Prostate gland (tissue), 2 donors: ENCODE measurements at regions not wholly inside any gene's neighbourhood (a gene's known extent, or its start where the extent isn't known, plus 50 kb on each side); places are given as distances from the start of the nearest gene placed in this dataset.

Experiments used
- DNase-seq: peaks from one replicate; pipeline ENCODE4 v3.0.0-alpha.2; 2019; ENCODE audit warnings: low spot score
- H3K27ac ChIP-seq, 2 donors: fragments of 200-600 bp; sonication (generic); 2 replicates each; pipeline ENCODE4 v1.5.1; 2017 to 2019
- H3K27me3 ChIP-seq: fragments of 200-600 bp; sonication (generic); replicated peaks from 2 replicates; pipeline ENCODE4 v1.5.1; 2019; ENCODE audit not compliant: insufficient read depth
- H3K36me3 ChIP-seq, 2 donors: fragments of 200-600 bp; sonication (generic); 1 replicate in 1 of 2; 2 replicates in 1 of 2; pipeline versions ENCODE4 v1.5.1 to v1.8.1; 2017 to 2019
- H3K4me1 ChIP-seq: fragments of 200-600 bp; sonication (generic); replicated peaks from 2 replicates; pipeline ENCODE4 v1.5.1; 2019
- H3K4me3 ChIP-seq, 2 donors: fragments of 200-600 bp; sonication (generic); 2 replicates each; pipeline ENCODE4 v1.5.1; 2017 to 2019
- H3K9me3 ChIP-seq: fragments of 200-600 bp; sonication (generic); 2 replicates; pipeline ENCODE4 v1.5.1; 2017
- CTCF ChIP-seq, 4 experiments: fragments of 200-600 bp in 2 of 4; fragments of 450-650 bp in 2 of 4; sonication (generic) in 2 of 4; IDR thresholded peaks; 1 replicate in 3 of 4; 2 replicates in 1 of 4; pipeline ENCODE4 v1.5.1; 2016 to 2019; ENCODE audit warnings: antibody characterized with exemption in 4 of 4, mild to moderate bottlenecking in 2 of 4, moderate library complexity in 2 of 4
- POLR2A ChIP-seq: fragments of 450-650 bp; IDR thresholded peaks from one replicate; pipeline ENCODE4 v1.6.1; 2016; ENCODE audit warnings: antibody characterized with exemption, mild to moderate bottlenecking
- POLR2AphosphoS5 ChIP-seq: sonication (generic); formaldehyde crosslinking; IDR thresholded peaks from one replicate; pipeline ENCODE4 v1.6.1; 2017; ENCODE audit warnings: antibody characterized with exemption
- WGBS: methylation state at CpG from one replicate; pipeline ENCODE4 v1.1.5; 2018; 5-methylcytosine and 5-hydroxymethylcytosine counted together
- intact Hi-C: fragments of 100-400 bp; cut with DNase I; formaldehyde crosslinking; loops from one replicate; pipeline ENCODE4 v1.14.2; 2022

- WGBS = 78% methylated on average over 2 of the region's 2 CpGs
- TF ChIP-seq POLR2A (no peak), CTCF (IDR thresholded peaks at IDR 0.05) (no peak), POLR2AphosphoS5 (no peak)
- intact Hi-C loops = no loop called here
- H3K9me3 ChIP-seq = no peaks in the 10 kb centered on the region
- no peak for DNase-seq
- no peak overlapping the region for H3K4me3 ChIP-seq
- H3K27me3 ChIP-seq = no peaks in the 10 kb centered on the region
- H3K36me3 ChIP-seq = no peaks in the 10 kb centered on the region
- H3K27ac ChIP-seq = no peak overlapping the region
- no peaks in the 10 kb centered on the region for H3K4me1 ChIP-seq
These were observed 775.1 kb upstream of the NRSN1 start for GRCh38 chr6:23350752-23351453.

- H3K4me3 ChIP-seq = no peak overlapping the region
- TF ChIP-seq POLR2AphosphoS5 = no peak
- TF ChIP-seq CTCF (IDR thresholded peaks at IDR 0.05) = no peak
- TF ChIP-seq POLR2A = no peak
- H3K36me3 ChIP-seq = no peaks in the 10 kb centered on the region
- H3K4me1 ChIP-seq = no peaks in the 10 kb centered on the region
- no peaks in the 10 kb centered on the region for H3K9me3 ChIP-seq
- DNase-seq = no peak
- no peak overlapping the region for H3K27ac ChIP-seq
- intact Hi-C loops = no loop called here
- H3K27me3 ChIP-seq = no peaks in the 10 kb centered on the region
These were observed 772.0 kb upstream of the NRSN1 start for GRCh38 chr6:23354004-23354403.

GRCh38 chr6:23357185-23357766 is 768.7 kb upstream of the NRSN1 start:
- DNase-seq = no peak
- H3K4me3 ChIP-seq = no peak overlapping the region
- H3K27me3 ChIP-seq = no peaks in the 10 kb centered on the region
- no peak for TF ChIP-seq POLR2AphosphoS5
- TF ChIP-seq CTCF (IDR thresholded peaks at IDR 0.05) = no peak
- TF ChIP-seq POLR2A = no peak
- no peaks in the 10 kb centered on the region for H3K36me3 ChIP-seq
- H3K4me1 ChIP-seq = no peaks in the 10 kb centered on the region
- 48% methylated on average over 2 of the region's 2 CpGs for WGBS
- no peaks in the 10 kb centered on the region for H3K9me3 ChIP-seq
- intact Hi-C loops = no loop called here
- H3K27ac ChIP-seq = no peak overlapping the region

- H3K4me1 ChIP-seq = no peaks in the 10 kb centered on the region
- no peak overlapping the region for H3K27ac ChIP-seq
- DNase-seq = no peak
- H3K36me3 ChIP-seq = no peaks in the 10 kb centered on the region
- H3K4me3 ChIP-seq = no peak overlapping the region
- no peaks in the 10 kb centered on the region for H3K27me3 ChIP-seq
- TF ChIP-seq CTCF (IDR thresholded peaks at IDR 0.05) (no peak), POLR2A (no peak), POLR2AphosphoS5 (no peak)
- intact Hi-C loops = no loop called here
- 71% methylated on average over 1 of the region's 1 CpG for WGBS
- H3K9me3 ChIP-seq = no peaks in the 10 kb centered on the region
These were observed 760.3 kb upstream of the NRSN1 start for GRCh38 chr6:23365732-23366131.

GRCh38 chr6:23367311-23367710 is 758.7 kb upstream of the NRSN1 start:
- Histone ChIP-seq H3K27ac (no peak overlapping the region), H3K9me3 (no peaks in the 10 kb centered on the region), H3K36me3 (no peaks in the 10 kb centered on the region), H3K27me3 (no peaks in the 10 kb centered on the region), H3K4me1 (no peaks in the 10 kb centered on the region), H3K4me3 (no peak overlapping the region)
- WGBS = 91% methylated on average over 1 of the region's 1 CpG
- TF ChIP-seq CTCF (IDR thresholded peaks at IDR 0.05) (no peak), POLR2AphosphoS5 (no peak), POLR2A (no peak)
- intact Hi-C loops = no loop called here
- DNase-seq = no peak
